ENCODE measurements at regions not wholly inside any gene's neighbourhood (a gene's known extent, or its start where the extent isn't known, plus 50 kb on each side); places are given as distances from the start of the nearest gene placed in this dataset.
A peak's percentile ranks its signal among the peaks of the same experiment; 100 is the strongest.

- H2AFZ ChIP-seq (ENCODE audit: low read length), result no peak overlapping the region
- no peaks in the 10 kb centered on the region for H3K4me1 ChIP-seq (ENCODE audit: insufficient read depth, low read length, severe bottlenecking)
- no peak overlapping the region for H3K9ac ChIP-seq (ENCODE audit: low read length)
- H3K79me2 ChIP-seq (ENCODE audit: insufficient read depth, low read length), result no peaks in the 10 kb centered on the region
- TF ChIP-seq EZH2 (IDR thresholded peaks at IDR 0.05; ENCODE audit: borderline replicate concordance, low read length) (no peak), CTCF (IDR thresholded peaks at IDR 0.05; ENCODE audit: low read length) (no peak)
- H3K9me3 ChIP-seq (ENCODE audit: low read length), result no peaks in the 10 kb centered on the region
- H4K20me1 ChIP-seq (ENCODE audit: insufficient read depth, low read length), result no peaks in the 10 kb centered on the region
- no peak overlapping the region for H3K4me2 ChIP-seq (ENCODE audit: low read length)
- H3K27ac ChIP-seq (ENCODE audit: low read depth, low read length, poor library complexity, severe bottlenecking), result no peak overlapping the region
- no peaks in the 10 kb centered on the region for H3K36me3 ChIP-seq (ENCODE audit: insufficient read depth, low read length)
- H3K4me3 ChIP-seq (ENCODE audit: low read depth, low read length, poor library complexity, severe bottlenecking), result no peak overlapping the region
- no peaks in the 10 kb centered on the region for H3K9me2 ChIP-seq (ENCODE audit: low read depth, low read length)
- no peaks in the 10 kb centered on the region for H3K27me3 ChIP-seq (ENCODE audit: insufficient read depth, low read length)
- H3F3A ChIP-seq (ENCODE audit: insufficient read depth, low read length), result no peaks in the 10 kb centered on the region
These were observed 74.0 kb downstream of the DMRTA2 start for GRCh38 chr1:50349242-50349565.

DNA sequence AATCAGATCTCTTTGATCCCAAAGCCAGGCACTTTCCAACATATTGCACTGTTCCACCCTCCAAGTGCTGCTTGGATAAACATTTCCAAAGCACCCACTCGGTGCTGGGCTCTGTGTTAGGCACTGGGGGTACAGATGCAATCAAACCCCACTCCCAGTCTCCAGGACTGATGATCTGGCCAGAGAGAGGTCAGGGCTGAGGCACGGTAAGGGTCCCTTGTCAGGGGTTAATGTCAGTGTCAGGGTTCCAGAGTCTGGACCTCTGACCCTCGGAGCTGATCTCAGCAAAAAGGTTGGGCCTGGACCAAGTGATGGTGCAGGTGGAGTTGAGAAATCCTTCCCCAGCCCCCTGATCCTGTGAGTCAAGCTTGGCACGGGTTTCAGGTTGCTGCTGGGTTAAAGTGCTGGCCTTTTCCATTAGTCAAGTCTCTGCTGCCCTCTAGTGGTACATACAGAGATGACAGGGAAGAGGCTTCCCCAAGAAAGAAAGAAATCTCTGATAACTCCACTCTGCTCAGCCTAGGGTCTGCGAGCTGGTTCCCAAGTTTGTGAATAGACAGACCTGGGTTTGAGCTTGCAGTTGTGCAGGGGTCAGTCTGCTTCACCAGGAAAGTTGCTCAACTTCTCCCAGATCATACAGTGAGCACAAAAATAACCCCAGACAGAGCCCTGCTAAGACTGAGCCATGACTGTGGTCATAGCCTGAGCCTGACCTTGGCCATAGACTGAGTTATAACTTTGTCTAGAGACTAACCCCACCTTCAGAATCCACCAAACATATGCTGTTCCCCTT, 74.6 kb downstream of the DMRTA2 start:
- no peak overlapping the region for H3K4me2 ChIP-seq (ENCODE audit: low read length)
- H3F3A ChIP-seq (ENCODE audit: insufficient read depth, low read length), result no peaks in the 10 kb centered on the region
- H3K27me3 ChIP-seq (ENCODE audit: insufficient read depth, low read length), result no peaks in the 10 kb centered on the region
- no peak overlapping the region for H3K4me3 ChIP-seq (ENCODE audit: low read depth, low read length, poor library complexity, severe bottlenecking)
- no peaks in the 10 kb centered on the region for H3K79me2 ChIP-seq (ENCODE audit: insufficient read depth, low read length)
- H3K9me3 ChIP-seq (ENCODE audit: low read length), result no peaks in the 10 kb centered on the region
- TF ChIP-seq EZH2 (IDR thresholded peaks at IDR 0.05; ENCODE audit: borderline replicate concordance, low read length) (no peak), CTCF (IDR thresholded peaks at IDR 0.05; ENCODE audit: low read length) (peak; percentile 72)
- H3K9ac ChIP-seq (ENCODE audit: low read length), result no peak overlapping the region
- no peaks in the 10 kb centered on the region for H3K4me1 ChIP-seq (ENCODE audit: insufficient read depth, low read length, severe bottlenecking)
- no peak overlapping the region for H3K27ac ChIP-seq (ENCODE audit: low read depth, low read length, poor library complexity, severe bottlenecking)
- H3K9me2 ChIP-seq (ENCODE audit: low read depth, low read length), result no peaks in the 10 kb centered on the region
- H4K20me1 ChIP-seq (ENCODE audit: insufficient read depth, low read length), result no peaks in the 10 kb centered on the region
- H3K36me3 ChIP-seq (ENCODE audit: insufficient read depth, low read length), result no peaks in the 10 kb centered on the region
- no peak overlapping the region for H2AFZ ChIP-seq (ENCODE audit: low read length)

DNA sequence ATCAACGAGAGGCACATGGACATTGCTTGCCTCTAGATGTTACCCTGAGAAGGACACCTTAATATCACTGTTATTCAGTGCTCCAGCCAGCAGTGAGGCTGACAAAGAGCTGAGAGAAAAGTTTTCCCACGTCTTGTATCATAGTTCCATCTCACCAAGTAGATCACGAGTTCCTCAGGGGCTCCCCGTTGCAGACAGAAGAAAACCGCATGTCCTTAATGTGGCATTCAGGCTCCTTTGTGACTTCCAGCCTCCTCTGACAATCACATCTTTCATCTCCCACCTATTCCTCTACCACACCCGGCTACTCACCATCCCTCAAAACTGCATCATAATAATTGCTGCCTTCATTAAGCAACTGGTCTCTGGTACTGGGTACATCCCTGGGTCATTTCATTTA, 75.3 kb downstream of the DMRTA2 start:
- Histone ChIP-seq H2AFZ (ENCODE audit: low read length) (no peak overlapping the region), H3K4me2 (ENCODE audit: low read length) (no peak overlapping the region), H3F3A (ENCODE audit: insufficient read depth, low read length) (no peaks in the 10 kb centered on the region)

More for the DNA sequence above, 75.3 kb downstream of the DMRTA2 start:
- Histone ChIP-seq H3K9me2 (ENCODE audit: low read depth, low read length) (no peaks in the 10 kb centered on the region), H3K27me3 (ENCODE audit: insufficient read depth, low read length) (no peaks in the 10 kb centered on the region), H3K27ac (ENCODE audit: low read depth, low read length, poor library complexity, severe bottlenecking) (no peak overlapping the region), H3K36me3 (ENCODE audit: insufficient read depth, low read length) (no peaks in the 10 kb centered on the region), H4K20me1 (ENCODE audit: insufficient read depth, low read length) (no peaks in the 10 kb centered on the region), H3K4me1 (ENCODE audit: insufficient read depth, low read length, severe bottlenecking) (no peaks in the 10 kb centered on the region), H3K4me3 (ENCODE audit: low read depth, low read length, poor library complexity, severe bottlenecking) (no peak overlapping the region), H3K9ac (ENCODE audit: low read length) (no peak overlapping the region), H3K79me2 (ENCODE audit: insufficient read depth, low read length) (no peaks in the 10 kb centered on the region), H3K9me3 (ENCODE audit: low read length) (no peaks in the 10 kb centered on the region)
- TF ChIP-seq CTCF (IDR thresholded peaks at IDR 0.05; ENCODE audit: low read length), result no peak
- no peak for TF ChIP-seq EZH2 (IDR thresholded peaks at IDR 0.05; ENCODE audit: borderline replicate concordance, low read length)
